NCI-H1436 (cell line): ENCODE measurements at regions not wholly inside any gene's neighbourhood (a gene's known extent, or its start where the extent isn't known, plus 50 kb on each side); places are given as distances from the start of the nearest gene placed in this dataset.
A peak's percentile ranks its signal among the peaks of the same experiment; 100 is the strongest.
"Not testable (repeated sequence)": the region's sequence is repeated elsewhere in the genome, so short reads cannot be mapped to it uniquely, and the experiment has no call there.

Experiments
- DNase-seq: peaks from one replicate; lab custom pipeline; 2025; lab: John Stamatoyannopoulos, UW

DNA sequence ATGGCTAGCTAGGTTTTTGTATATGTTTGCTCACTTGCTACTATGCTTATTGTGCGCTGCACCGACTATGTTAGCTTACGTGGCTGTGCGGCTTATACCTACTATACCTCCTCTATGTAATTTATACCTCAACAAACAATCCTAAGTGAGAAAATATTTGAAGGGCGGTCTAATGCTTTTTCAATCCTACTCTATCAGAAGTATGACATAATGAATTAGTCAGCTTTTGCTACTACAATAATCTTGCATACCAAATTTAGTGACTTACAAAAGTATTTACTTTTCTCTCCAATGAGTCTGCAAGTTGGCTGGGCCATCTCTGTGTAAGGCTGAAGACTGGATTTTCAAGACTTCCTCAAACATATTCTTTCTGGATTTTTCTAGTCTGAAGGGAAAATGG is 391.2 kb upstream of the NECTIN3 start:
- no peak for DNase-seq

DNA sequence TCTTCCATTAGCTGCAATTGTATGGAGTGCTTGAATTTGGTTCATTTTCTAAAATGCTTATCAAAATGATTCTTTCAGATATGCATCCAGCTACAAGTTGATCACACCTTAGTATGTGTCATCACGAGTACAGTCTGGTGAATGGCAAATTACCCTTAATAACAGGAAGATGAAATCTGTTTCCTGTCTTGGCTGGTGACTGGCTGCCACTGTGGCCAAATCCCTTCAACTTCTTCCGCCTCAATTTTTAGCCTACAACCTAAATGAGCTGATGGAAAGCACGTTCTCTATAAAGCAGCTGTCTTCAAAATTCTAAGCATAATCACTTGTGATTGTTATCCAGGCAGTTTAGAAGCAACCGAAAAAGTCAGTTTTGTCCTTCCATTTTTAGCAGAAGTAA is 387.1 kb upstream of the NECTIN3 start:
- DNase-seq: no peak

DNA sequence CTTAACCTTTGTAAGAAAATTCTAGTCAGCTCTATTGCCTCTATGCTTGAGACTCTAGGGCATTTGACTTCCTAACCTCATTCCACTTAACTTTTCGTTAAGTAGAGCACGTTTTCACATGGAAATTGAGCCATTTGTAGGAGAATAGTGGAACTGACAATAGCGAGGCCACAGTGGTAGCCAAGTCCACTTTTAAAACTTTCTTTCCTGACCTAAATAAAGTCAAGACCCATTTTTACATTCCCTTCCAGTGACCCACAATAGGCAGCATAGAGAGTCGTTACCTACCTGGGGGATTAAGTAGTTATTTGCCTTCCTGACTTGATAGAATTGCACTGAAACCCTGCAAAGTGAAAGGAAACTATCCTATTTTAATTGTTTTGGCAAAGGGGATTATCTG is 386.0 kb upstream of the NECTIN3 start:
- DNase-seq: no peak

DNA sequence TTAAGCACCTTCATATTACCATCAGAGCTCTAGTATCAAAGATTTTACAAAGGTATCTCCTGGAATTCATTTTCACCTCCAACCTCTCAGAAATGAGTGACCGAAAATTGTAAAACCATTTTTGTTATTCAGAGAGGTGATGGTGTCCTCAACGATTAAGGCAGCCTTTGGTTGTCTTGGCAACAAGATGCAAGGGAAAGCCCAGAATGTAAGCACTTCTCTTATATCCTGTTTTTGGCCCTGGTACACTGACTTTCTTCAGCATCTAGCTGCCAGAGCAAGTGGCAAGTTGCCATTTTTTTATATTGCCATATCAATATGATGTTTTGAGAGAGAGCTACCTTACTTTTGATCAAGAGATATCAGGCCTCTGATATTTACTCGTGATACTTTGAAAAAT is 384.9 kb upstream of the NECTIN3 start:
- no peak for DNase-seq

DNA sequence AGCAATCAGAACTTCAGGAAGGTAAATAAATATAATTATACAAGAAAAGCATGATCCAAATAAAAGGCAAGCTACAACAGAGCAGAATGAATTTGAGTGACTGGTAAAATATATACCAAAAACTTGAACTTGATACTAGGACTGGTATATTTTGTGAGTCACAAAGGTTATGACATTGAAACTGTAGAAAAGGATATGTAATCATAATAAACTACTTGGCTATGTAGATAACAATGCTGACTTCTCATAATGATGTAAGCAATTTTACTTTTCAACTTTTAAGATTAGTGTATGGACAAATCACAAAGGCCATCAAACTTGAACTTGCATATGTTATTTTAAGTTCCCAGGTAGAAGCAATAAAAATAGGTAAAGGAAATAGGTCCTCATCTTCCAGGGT is 384.5 kb upstream of the NECTIN3 start:
- DNase-seq: no peak

DNA sequence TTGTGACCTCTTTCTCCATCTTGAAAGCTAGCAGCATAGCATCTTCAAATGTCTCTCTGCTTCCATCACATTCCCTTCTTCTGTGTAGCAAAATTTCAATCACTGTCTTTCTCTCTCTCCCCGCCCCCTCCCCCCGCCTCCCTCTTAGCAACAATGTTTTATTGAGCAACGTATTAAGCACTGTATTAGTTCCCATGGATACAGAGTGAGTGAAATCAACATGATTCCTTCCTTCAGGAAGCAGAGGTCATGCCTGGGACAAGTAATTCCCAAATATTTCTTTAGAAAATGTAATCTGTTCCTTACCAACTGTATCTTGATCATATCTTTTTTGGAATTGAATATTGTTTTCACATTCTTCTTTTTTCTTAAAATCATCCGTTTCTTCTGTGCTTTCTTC is 373.7 kb upstream of the NECTIN3 start:
- no peak for DNase-seq

DNA sequence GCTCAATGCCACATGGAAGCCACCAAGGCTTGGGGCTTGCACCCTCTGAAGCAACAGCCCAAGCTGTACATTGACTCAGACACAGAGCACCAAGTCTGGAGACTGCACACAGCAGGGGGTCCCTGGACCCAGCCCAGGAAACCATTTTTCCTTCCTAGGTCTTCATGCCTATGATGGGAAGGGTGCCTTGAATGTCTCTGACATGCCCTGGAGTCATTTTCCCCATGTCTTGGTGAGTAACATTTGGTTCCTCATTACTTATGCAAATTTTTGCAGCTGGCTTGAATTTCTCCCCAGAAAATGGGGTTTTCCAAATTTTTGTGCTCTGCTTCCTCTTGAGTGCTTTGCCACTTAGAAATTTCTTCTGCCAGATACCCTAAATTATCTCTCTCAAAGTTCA is 367.3 kb upstream of the NECTIN3 start:
- DNase-seq: not testable (repeated sequence)

DNA sequence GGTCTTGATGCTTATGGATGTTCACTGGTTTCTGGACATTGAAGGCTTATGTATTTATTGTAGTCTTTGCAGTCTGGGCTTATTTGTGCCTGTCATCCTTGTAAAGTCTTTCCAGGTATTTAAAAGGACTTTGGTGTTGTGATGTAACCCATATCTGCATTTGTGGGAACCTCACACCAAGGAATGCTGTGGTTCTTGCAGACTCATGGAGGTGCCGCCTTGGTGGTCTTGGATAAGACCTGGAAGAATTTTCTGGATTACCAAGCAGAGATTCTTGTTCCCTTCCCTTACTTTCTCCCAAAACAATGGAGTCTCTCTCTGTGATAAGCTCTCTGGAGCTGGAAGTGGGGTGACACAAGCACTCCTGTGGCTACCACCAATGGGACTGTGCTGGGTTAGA is 363.5 kb upstream of the NECTIN3 start:
- DNase-seq: no peak

DNA sequence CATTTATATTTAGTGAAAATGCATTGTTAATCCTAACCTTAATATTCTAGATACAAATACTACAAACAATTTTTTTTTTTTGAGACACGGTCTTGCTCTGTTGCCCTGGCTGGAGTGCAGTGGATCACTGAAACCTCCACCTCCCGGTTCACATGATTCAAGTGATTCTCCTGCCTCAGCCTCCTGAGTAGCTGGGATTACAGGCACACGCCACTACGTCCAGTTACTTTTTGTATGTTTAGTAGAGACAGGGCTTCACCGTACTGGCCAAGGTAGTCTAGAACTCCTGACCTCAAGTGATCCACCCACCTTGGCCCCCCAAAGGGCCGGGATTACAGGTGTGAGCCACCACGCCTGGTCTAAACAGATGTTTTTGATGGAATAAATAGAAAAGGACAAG is 361.5 kb upstream of the NECTIN3 start:
- no peak for DNase-seq

DNA sequence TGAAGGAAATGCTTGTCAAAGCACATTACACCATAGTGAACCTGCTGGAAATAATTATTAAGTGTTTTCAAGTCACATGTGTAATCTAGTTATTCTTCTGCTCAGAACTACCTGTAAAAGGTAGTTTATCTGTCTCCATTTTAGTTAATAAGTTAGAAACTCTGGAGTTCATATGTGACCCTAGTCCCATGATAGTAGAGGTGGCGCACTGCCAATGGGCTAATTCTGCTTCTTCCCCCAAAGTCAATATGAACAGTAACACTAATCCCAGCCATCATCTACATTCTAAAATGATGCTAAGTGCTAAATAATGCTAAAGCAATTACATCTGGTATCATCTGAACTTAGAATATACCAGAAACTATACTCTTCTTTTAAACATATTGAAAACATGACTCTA is 361.0 kb upstream of the NECTIN3 start:
- DNase-seq: peak; percentile 7

DNA sequence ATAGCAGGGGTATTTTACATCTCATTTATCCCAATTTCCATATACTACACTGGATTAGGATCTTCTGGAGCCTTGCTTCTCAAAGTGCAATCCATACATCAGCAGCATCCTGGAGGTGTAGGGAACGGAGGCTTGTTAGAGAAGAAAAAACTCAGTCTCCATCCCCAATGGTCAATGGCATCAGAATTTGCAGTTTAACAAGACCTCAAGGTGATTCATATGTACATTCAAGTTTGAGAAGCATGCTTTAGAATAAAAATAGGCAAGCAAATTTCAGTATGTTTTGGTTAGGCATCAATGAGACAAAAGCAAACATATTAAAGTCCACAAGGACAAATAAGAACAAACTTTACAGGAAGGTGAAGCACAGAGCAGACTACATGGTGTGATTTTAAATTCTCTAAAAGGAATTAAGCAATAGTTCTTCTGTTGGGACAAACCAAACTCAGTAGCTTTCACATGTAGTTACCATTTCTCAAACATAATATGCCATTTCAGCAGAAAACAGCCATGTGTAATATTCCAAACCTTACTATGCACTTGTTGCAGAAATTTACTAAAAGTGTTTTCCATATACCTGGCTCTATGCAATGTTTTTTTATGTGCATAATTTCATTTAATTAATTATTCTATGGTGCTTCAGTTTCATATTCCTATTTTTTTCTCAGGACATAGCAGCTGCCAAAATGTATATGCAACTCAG is 360.3 kb upstream of the NECTIN3 start:
- DNase-seq: no peak

DNA sequence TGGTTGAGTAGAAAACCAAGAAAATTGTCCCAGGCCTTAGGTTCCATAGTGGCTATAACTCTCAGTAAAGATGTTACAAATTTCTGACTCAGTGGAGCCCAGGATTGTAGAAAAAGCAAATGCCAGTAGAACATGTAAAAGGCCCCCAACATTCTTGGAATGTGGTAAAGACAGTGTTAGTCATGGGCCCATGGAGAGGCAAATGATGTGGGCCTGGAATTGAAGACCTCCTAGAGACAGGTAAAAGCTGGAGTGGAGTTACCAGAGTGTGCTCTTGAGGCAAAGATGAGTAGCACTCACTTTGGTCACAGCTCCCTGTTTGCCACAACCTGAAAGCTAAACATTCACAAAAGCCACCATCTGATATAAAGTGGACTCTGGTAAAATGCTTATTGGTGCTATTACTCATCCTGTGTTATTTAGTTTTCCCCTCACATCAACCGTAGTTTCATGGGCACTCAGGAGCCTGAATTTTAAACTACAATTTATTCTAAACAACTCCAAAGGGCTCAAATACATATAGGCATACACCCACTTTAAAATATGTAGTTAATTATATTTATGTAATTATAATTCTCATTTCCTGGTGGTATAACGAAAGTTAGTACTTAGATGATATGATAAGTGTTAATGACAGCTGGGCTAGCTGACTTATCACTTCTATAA is 359.6 kb upstream of the NECTIN3 start:
- no peak for DNase-seq

DNA sequence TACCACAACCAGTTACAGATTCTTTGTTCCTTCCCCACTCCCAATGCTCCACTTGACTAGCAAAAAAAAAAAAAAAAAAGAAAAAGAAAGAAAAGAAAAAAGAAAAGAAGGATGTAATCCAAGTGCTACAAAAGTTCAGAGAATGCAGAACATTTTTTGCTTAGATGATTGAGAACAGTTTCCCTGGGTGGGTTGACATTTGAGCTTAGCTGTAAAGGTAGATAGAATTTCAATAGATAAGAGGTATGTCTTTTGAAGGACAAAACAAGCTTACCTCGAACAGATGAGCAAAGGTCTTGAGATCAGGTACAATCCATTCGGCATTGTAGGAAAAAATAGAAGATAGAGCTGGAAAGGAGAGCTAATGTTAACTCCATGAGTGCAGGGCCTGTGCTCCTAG is 344.6 kb upstream of the NECTIN3 start:
- DNase-seq: peak; percentile 13

DNA sequence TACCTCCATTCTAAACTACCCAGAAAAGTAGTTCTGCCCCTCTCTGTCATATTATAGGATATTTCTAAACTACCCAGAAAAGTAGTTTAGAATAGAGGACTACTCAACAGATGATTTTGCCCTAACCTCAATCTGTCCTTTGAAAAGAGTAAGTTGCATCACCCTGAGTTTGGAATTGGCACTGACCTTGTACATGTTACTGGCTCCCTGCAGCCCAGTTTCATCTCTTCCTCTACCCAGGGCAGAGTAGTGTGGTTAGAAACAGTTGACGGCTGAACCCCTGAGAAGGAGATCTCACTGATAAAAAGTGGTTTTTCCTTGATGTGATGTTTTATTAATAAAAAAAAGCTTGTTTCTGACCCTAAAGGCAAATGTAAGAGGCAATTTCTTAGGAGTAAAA is 340.5 kb upstream of the NECTIN3 start:
- no peak for DNase-seq

DNA sequence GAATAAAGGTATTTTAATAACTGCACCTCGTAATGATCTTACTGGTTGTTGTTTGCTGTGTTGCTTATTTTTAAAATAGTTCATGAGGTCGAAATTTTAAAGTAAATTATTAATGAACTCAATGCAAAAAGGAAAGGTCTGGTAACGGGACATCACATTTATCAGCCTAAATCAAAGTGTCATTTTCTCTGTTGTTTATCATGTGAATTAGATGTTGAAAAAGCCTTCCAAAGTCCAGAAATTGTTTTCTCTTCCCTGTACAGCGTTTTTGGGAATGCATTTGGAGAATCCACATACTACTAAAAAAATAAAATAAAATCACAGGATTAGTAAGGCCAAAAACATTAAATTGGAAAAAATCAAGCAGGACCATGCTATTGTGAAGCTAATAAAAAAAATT is 339.2 kb upstream of the NECTIN3 start:
- DNase-seq: no peak

DNA sequence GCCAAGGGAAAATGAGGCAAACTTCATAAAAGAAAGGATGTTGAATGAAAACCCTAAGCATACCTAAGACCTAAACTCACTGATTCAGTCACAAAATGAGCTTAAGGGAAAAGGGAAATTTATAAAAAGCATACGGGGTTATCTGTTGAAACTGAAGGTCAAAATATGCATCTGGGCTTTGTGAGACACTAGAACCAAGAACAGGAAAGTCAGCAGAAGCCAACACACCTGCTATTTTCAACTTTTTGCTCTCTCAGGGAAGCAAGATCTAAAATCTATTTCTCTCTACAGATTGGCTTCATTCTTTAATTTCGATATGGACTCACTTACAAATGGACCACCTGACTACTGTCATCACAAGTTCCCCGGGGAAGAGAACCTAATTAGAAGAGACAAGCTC is 338.6 kb upstream of the NECTIN3 start:
- no peak for DNase-seq

DNA sequence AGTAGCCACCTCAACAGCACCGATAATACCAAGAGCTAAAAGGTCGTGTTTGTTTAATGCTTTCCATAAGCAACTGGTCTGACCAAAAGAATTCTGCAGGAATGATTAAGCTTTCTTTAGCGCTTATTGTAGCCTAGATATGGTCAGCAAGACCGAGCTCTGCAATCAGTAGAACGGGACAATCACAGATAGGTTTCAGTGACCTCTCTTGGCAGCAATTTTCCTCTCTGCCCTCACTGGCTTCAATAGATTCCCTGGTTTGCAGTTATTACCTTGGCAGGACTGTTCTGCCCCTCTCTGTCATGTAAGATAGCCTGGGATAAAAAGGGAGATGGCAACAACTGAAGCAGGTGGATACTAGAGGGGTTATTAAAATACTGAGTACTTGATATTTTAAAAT is 337.1 kb upstream of the NECTIN3 start:
- DNase-seq: no peak

DNA sequence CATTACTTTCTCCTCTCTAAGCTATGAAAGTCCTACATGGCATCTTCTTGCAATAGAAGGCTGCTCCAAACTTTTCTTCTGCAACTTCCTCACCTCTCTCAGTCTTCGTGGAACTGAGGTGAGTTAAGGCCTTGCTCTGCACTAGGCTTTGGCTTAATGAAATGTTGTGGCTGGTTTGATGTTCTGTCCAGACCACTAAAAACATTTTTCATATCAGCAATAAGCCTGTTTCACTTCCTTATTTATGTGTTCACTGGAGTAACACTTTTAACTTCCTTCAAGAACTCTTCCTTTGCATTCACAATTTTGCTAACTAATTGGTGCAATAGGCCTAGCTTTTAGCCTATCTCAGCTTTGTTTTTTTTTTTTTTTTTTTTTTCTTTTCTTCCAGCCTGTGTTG is 335.3 kb upstream of the NECTIN3 start:
- no peak for DNase-seq

DNA sequence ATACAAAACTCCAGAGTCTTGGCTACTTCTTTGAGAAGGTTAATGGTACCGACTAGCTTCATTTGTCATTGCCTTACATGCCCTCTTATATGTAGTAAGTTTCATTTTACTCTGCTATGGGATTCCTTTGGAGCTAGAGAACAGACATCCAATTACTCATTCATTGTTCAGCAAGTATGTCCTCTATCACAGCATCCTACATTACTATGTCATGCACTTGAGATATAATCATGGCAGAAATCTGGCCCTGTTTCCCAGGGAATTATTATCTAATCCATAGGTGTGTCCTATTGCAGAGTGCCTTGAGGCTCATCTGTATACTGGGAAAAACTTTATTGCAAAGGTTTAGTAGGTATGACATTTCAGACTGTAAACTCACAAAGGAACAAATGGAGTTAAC is 333.1 kb upstream of the NECTIN3 start:
- no peak for DNase-seq

DNA sequence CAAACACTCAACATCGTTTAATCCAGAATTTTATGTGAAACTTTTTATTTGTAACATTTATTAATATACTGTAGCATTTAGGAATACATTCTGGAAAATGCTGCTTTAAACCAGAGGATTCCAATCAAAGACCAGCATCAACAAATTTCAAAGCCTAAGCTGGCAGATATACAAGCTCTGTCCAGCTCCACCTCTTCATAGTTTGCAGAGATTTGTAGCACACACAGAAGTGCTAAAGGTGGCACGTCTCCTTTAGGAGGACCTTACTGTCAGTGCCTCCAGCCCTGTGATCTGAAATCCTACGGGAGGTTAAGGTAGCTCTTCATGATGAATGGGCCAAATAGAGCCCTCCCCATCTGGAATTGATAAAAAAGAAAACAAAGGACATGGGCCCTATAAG is 329.7 kb upstream of the NECTIN3 start:
- no peak for DNase-seq

DNA sequence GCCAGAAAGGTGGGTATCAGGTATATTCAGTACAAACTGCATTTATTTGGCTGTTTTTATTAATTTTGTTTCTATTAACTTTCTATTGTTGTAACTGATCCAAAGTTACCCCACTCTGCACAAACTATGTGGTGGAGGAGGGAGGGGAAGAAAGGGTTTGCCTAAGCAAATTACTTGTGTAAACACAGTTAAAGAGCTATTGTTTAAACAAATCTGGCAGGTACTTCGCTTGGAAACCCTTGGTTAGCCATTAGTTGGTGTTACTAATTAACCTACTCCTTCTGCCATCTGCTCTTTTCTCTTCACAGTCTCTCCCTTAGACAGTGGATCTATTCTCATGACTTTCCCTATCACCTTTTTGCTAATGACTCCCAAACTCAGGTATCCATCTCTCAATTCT is 328.4 kb upstream of the NECTIN3 start:
- peak; percentile 49 for DNase-seq

DNA sequence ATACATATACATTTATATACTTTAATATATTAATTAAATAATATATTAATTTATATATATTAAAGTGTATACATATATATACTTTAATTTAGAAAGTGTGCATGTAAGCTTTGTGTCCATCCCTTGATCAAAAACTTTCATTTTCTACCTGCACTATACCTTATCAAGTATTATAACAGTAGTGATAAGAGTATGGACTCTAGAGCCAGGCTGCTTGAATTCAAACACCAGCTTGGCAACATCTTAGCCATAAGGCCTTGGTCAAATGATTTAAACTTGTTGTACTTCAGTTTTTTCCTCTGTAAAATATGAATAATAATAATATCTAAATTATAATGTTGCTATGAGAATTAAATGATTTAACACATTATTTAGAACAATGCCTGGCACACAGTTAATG is 327.6 kb upstream of the NECTIN3 start:
- no peak for DNase-seq

DNA sequence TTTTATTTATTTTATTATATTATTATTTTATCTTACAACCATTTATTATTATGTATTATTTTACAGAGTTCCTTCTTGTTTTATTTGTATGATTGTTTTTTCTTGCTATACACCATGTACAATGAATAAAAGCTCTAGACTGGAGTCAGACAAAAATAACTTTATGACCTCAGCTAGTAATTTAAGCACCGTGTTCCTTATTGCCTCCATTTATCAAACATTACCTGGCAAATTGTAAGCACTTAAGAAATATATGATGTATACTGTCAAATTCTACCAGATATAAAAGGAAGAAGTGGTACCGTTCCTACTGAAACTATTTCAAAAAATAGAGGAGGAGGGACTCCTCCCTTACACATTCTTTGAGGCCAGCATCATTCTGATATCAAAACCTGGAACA is 326.9 kb upstream of the NECTIN3 start:
- DNase-seq: no peak

DNA sequence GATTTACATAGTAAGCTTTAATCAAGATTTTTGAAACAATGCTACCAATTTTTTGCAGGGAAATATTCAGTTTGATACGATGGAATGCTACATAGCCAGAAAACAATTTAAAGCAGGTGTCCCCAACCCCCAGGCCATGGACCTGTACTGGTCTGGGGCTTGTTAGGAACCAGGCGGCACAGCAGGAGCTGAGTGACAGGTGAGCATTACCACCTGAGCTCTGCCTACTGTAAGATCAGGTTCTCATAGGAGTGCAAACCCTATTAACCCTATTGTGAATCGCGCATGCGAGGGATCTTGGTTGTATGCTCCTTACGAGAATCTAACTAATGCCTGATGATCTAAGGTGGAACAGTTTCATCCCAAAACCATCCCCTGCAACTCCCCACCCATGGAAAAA is 322.6 kb upstream of the NECTIN3 start:
- no peak for DNase-seq
